CD14-positive monocyte (primary cell): ENCODE measurements at regions not wholly inside any gene's neighbourhood (a gene's known extent, or its start where the extent isn't known, plus 50 kb on each side); places are given as distances from the start of the nearest gene placed in this dataset.

ENCODE experiments used
- DNase-seq, 3 donors: peaks; one replicate each; pipeline ENCODE4 v3.0.0-alpha.2; 2011 to 2022
- H2AFZ ChIP-seq: 2 replicates; pipeline ENCODE4 v1.6.0; 2012; ENCODE audit warnings: mild to moderate bottlenecking, low read depth, low read length, inconsistent platforms; ENCODE audit not compliant: insufficient read depth, poor library complexity, severe bottlenecking
- H3K27ac ChIP-seq, 2 donors: 1 replicate in 1 of 2; 2 replicates in 1 of 2; pipeline ENCODE4 v1.5.1; 2012 to 2013; ENCODE audit warnings: low read length in 2 of 2, control low read depth in 1 of 2, inconsistent platforms in 1 of 2, low read depth in 1 of 2, mild to moderate bottlenecking in 1 of 2
- H3K27me3 ChIP-seq, 2 donors: one replicate each; pipeline versions ENCODE4 v1.6.0 to v1.6.1; 2011 to 2013; ENCODE audit warnings: low read length in 2 of 2; ENCODE audit not compliant: control insufficient read depth in 2 of 2, insufficient read depth in 2 of 2
- H3K36me3 ChIP-seq, 2 donors: replicated peaks in 1 of 2; 1 replicate in 1 of 2; 2 replicates in 1 of 2; pipeline versions ENCODE4 v1.5.1 to v1.6.1; 2012 to 2013; ENCODE audit warnings: low read length in 2 of 2, control low read depth in 1 of 2, inconsistent platforms in 1 of 2, mild to moderate bottlenecking in 1 of 2; ENCODE audit not compliant: insufficient read depth in 2 of 2, control insufficient read depth in 1 of 2
- H3K4me1 ChIP-seq, 2 donors: 1 replicate in 1 of 2; 2 replicates in 1 of 2; pipeline versions ENCODE4 v1.5.1 to v1.6.1; 2012 to 2013; ENCODE audit warnings: low read length in 2 of 2, control low read depth in 1 of 2, inconsistent platforms in 1 of 2, mild to moderate bottlenecking in 1 of 2, moderate library complexity in 1 of 2; ENCODE audit not compliant: insufficient read depth in 2 of 2, control insufficient read depth in 1 of 2
- H3K4me2 ChIP-seq: replicated peaks from 2 replicates; pipeline ENCODE3; 2012; ENCODE audit warnings: low read length, moderate library complexity, mild to moderate bottlenecking; ENCODE audit not compliant: poor library complexity, severe bottlenecking; ENCODE audit errors: extremely low read depth
- H3K4me3 ChIP-seq, 3 experiments: fragments of 200-600 bp in 1 of 3; sonication (generic) in 1 of 3; replicated peaks in 1 of 3; 1 replicate in 2 of 3; 2 replicates in 1 of 3; pipeline ENCODE4 v1.5.1; 2011 to 2013; ENCODE audit warnings: low read length in 3 of 3, mild to moderate bottlenecking in 3 of 3, control low read depth in 2 of 3, low read depth in 2 of 3, inconsistent platforms in 1 of 3, moderate library complexity in 1 of 3
- H3K79me2 ChIP-seq: 2 replicates; pipeline ENCODE4 v1.6.0; 2012; ENCODE audit warnings: mild to moderate bottlenecking, control low read depth, inconsistent platforms, low read length, moderate library complexity; ENCODE audit not compliant: insufficient read depth
- H3K9ac ChIP-seq: 2 replicates; pipeline ENCODE4 v1.6.0; 2017; ENCODE audit warnings: low read length, mild to moderate bottlenecking; ENCODE audit not compliant: insufficient read depth, poor library complexity, severe bottlenecking
- H3K9me3 ChIP-seq, 2 donors: replicated peaks in 1 of 2; 1 replicate in 1 of 2; 2 replicates in 1 of 2; pipeline versions ENCODE4 v1.5.1 to v1.6.1; 2012 to 2013; ENCODE audit warnings: low read length in 2 of 2, control low read depth in 1 of 2; ENCODE audit not compliant: control insufficient read depth in 1 of 2, insufficient read depth in 1 of 2
- H4K20me1 ChIP-seq: 2 replicates; pipeline ENCODE4 v1.6.0; 2012; ENCODE audit warnings: mild to moderate bottlenecking, low read length, control low read depth, moderate library complexity; ENCODE audit not compliant: insufficient read depth
- H3K27ac Mint-ChIP-seq, 7 donors: one replicate each; pipeline ENCODE4 v1.8.0; 2020; ENCODE audit warnings: mild to moderate bottlenecking in 7 of 7, mixed read lengths in 7 of 7, moderate library complexity in 6 of 7, inconsistent platforms in 2 of 7
- H3K27me3 Mint-ChIP-seq, 3 donors: one replicate each; pipeline ENCODE4 v1.8.0; 2021 to 2022; ENCODE audit warnings: low read depth in 3 of 3, mild to moderate bottlenecking in 3 of 3, mixed read lengths in 3 of 3, moderate library complexity in 3 of 3, inconsistent platforms in 1 of 3
- H3K36me3 Mint-ChIP-seq, 2 donors: one replicate each; pipeline ENCODE4 v1.8.0; 2020; ENCODE audit warnings: mixed read lengths in 2 of 2, inconsistent platforms in 1 of 2, mild to moderate bottlenecking in 1 of 2
- H3K4me1 Mint-ChIP-seq: one replicate; pipeline ENCODE4 v1.8.0; 2020; ENCODE audit warnings: mild to moderate bottlenecking, mixed read lengths
- H3K4me3 Mint-ChIP-seq, 2 donors: one replicate each; pipeline ENCODE4 v1.8.0; 2020; ENCODE audit warnings: mild to moderate bottlenecking in 2 of 2, mixed read lengths in 2 of 2, moderate library complexity in 1 of 2
- H3K9me3 Mint-ChIP-seq, 7 donors: one replicate each; pipeline ENCODE4 v1.8.0; 2020 to 2022; ENCODE audit warnings: mixed read lengths in 7 of 7, mild to moderate bottlenecking in 6 of 7, moderate library complexity in 6 of 7, inconsistent platforms in 2 of 7
- CTCF ChIP-seq: fragments of 200-600 bp; IDR thresholded peaks from one replicate; pipeline ENCODE4 v1.8.0; 2022; ENCODE audit warnings: antibody characterized with exemption, mild to moderate bottlenecking
- WGBS: methylation state at CpG from one replicate; pipeline ENCODE4 v1.1.5; 2013; ENCODE audit warnings: missing lambda C conversion rate; ENCODE audit not compliant: insufficient coverage; 5-methylcytosine and 5-hydroxymethylcytosine counted together
- intact Hi-C, 2 donors: fragments of 100-400 bp; cut with micrococcal nuclease; formaldehyde crosslinking; loops; one replicate each; pipeline versions ENCODE4 v1.15.0 to v1.15.1; 2023

- Histone ChIP-seq H4K20me1 (no peaks in the 10 kb centered on the region), H3K27ac (peak overlapping the region; percentile 74 to 88), H3K79me2 (no peaks in the 10 kb centered on the region), H2AFZ (peak overlapping the region; percentile 19), H3K9ac (peak overlapping the region; percentile 35), H3K4me1 (peaks cover 40 to 46% of the 10 kb centered on the region in 2 donors), H3K27me3 (no peaks in the 10 kb centered on the region), H3K4me3 (peak overlapping the region in 1 of 3 experiments; percentile 25), H3K36me3 (no peaks in the 10 kb centered on the region), H3K4me2 (peak overlapping the region; percentile 45), H3K9me3 (no peaks in the 10 kb centered on the region)
- peak overlapping the region; percentile 64 to 77 for H3K4me3 Mint-ChIP-seq
- no peaks in the 10 kb centered on the region for H3K27me3 Mint-ChIP-seq
- TF ChIP-seq CTCF, result no peak
- peak; percentile 76 to 81 (median 77) for DNase-seq
- no peaks in the 10 kb centered on the region for H3K36me3 Mint-ChIP-seq
- peaks cover 0 to 3% (median 2%) of the 10 kb centered on the region in 7 donors for H3K9me3 Mint-ChIP-seq
- WGBS, result no CpG with 5 or more reads among the region's 4 CpGs
- peak overlapping the region in 2 of 7 donors; percentile 92 to 94 for H3K27ac Mint-ChIP-seq
- intact Hi-C loops, result no loop called here
- H3K4me1 Mint-ChIP-seq, result peaks cover 27% of the 10 kb centered on the region
Measured at GRCh38 chr6:111958534-111958933, 85.3 kb upstream of the FYN start.

GRCh38 chr6:111959766-111960165 lies 86.5 kb upstream of the FYN start:
- peak overlapping the region; percentile 45 for H3K4me2 ChIP-seq
- H3K27ac ChIP-seq, result peak overlapping the region; percentile 15 to 88
- Mint-ChIP-seq H3K27me3 (no peaks in the 10 kb centered on the region), H3K27ac (peak overlapping the region in 5 of 7 donors; percentile 86 to 94 (median 88)), H3K4me3 (peak overlapping the region in 1 of 2 donors; percentile 11), H3K9me3 (peaks cover 0 to 3% (median 2%) of the 10 kb centered on the region in 7 donors), H3K36me3 (no peaks in the 10 kb centered on the region), H3K4me1 (peaks cover 22% of the 10 kb centered on the region)
- no peak overlapping the region for H3K9ac ChIP-seq
- H3K4me3 ChIP-seq, result no peak overlapping the region
- no peaks in the 10 kb centered on the region for H3K9me3 ChIP-seq
- H4K20me1 ChIP-seq, result no peaks in the 10 kb centered on the region
- intact Hi-C loops, result no loop called here
- TF ChIP-seq CTCF, result no peak
- H3K27me3 ChIP-seq, result no peaks in the 10 kb centered on the region
- DNase-seq, result peak in 2 of 3 donors; percentile 67 to 68
- no CpG with 5 or more reads among the region's 6 CpGs for WGBS
- H2AFZ ChIP-seq, result peak overlapping the region; percentile 47
- no peaks in the 10 kb centered on the region for H3K36me3 ChIP-seq
- H3K4me1 ChIP-seq, result peaks cover 29 to 34% of the 10 kb centered on the region in 2 donors
- H3K79me2 ChIP-seq, result no peaks in the 10 kb centered on the region
